Lower leg skin (tissue), 4 donors: ENCODE measurements at regions not wholly inside any gene's neighbourhood (a gene's known extent, or its start where the extent isn't known, plus 50 kb on each side); places are given as distances from the start of the nearest gene placed in this dataset.

ENCODE experiments used
- DNase-seq, 2 donors: peaks; one replicate each; pipeline ENCODE4 v3.0.0-alpha.2; 2019; ENCODE audit warnings: low spot score in 2 of 2
- H3K4me3 ChIP-seq: fragments of 200-600 bp; sonication (generic); 2 replicates; pipeline ENCODE4 v1.5.1; 2017; ENCODE audit warnings: mild to moderate bottlenecking, low read depth; ENCODE audit not compliant: poor library complexity, severe bottlenecking
- CTCF ChIP-seq, 3 donors: fragments of 450-650 bp; IDR thresholded peaks; one replicate each; pipeline ENCODE4 v1.5.1; 2016; ENCODE audit warnings: antibody characterized with exemption in 3 of 3, mild to moderate bottlenecking in 3 of 3, moderate library complexity in 2 of 3
- POLR2A ChIP-seq, 2 donors: fragments of 450-650 bp; IDR thresholded peaks; one replicate each; pipeline ENCODE4 v1.6.1; 2016 to 2017; ENCODE audit warnings: antibody characterized with exemption in 2 of 2, mild to moderate bottlenecking in 1 of 2, moderate library complexity in 1 of 2
- WGBS, 2 donors: methylation state at CpG; one replicate each; pipeline ENCODE4 v1.1.5; 2018; 5-methylcytosine and 5-hydroxymethylcytosine counted together
- intact Hi-C: fragments of 100-400 bp; cut with DNase I; formaldehyde crosslinking; loops from one replicate; pipeline ENCODE4 v1.15.0; 2023; ENCODE audit warnings: low total_unique reads

- WGBS, 2 donors: 36 to 41% methylated on average over 2 of the region's 2 CpGs
- TF ChIP-seq POLR2A (IDR thresholded peaks at IDR 0.05): no peak
- TF ChIP-seq CTCF (IDR thresholded peaks at IDR 0.05): no peak
- DNase-seq: no peak
- intact Hi-C loops: no loop called here
- H3K4me3 ChIP-seq: no peak overlapping the region
Measured at GRCh38 chr4:137432446-137433311, 99.6 kb downstream of the PCDH18 start.

GRCh38 chr4:137430171-137430570 lies 102.1 kb downstream of the PCDH18 start:
- no peak overlapping the region for H3K4me3 ChIP-seq
- intact Hi-C loops: no loop called here
- TF ChIP-seq CTCF (IDR thresholded peaks at IDR 0.05) (no peak), POLR2A (IDR thresholded peaks at IDR 0.05) (no peak)
- 69 to 77% methylated on average over 4 of the region's 4 CpGs for WGBS, 2 donors
- no peak for DNase-seq

- TF ChIP-seq POLR2A (IDR thresholded peaks at IDR 0.05): no peak
- TF ChIP-seq CTCF (IDR thresholded peaks at IDR 0.05): no peak
Measured at GRCh38 chr4:137427411-137427810, 104.9 kb downstream of the PCDH18 start.

GRCh38 chr4:137425281-137425680 lies 107.0 kb downstream of the PCDH18 start:
- no peak overlapping the region for H3K4me3 ChIP-seq
- TF ChIP-seq CTCF (IDR thresholded peaks at IDR 0.05): no peak
- TF ChIP-seq POLR2A (IDR thresholded peaks at IDR 0.05): no peak
- no peak for DNase-seq
- intact Hi-C loops: no loop called here

More at GRCh38 chr4:137427411-137427810, 104.9 kb downstream of the PCDH18 start:
- intact Hi-C loops: no loop called here
- 64 to 71% methylated on average over 3 of the region's 3 CpGs for WGBS, 2 donors
- no peak overlapping the region for H3K4me3 ChIP-seq
- no peak for DNase-seq

GRCh38 chr4:137422666-137423065 lies 109.6 kb downstream of the PCDH18 start:
- TF ChIP-seq POLR2A (IDR thresholded peaks at IDR 0.05) (no peak), CTCF (IDR thresholded peaks at IDR 0.05) (no peak)
- intact Hi-C loops: no loop called here
- no peak overlapping the region for H3K4me3 ChIP-seq
- no peak for DNase-seq
- WGBS, 2 donors: 97 to 98% methylated on average over 2 of the region's 2 CpGs

- H3K4me3 ChIP-seq: no peak overlapping the region
- TF ChIP-seq POLR2A (IDR thresholded peaks at IDR 0.05) (no peak), CTCF (IDR thresholded peaks at IDR 0.05) (no peak)
- WGBS, 2 donors: 71 to 79% methylated on average over 8 of the region's 8 CpGs
- DNase-seq: no peak
- intact Hi-C loops: no loop called here
Measured at GRCh38 chr4:137421796-137422195, 110.5 kb downstream of the PCDH18 start.
